GM12878 (cell line): ENCODE measurements at regions not wholly inside any gene's neighbourhood (a gene's known extent, or its start where the extent isn't known, plus 50 kb on each side); places are given as distances from the start of the nearest gene placed in this dataset.

ENCODE experiments used
- ATAC-seq: fragments of 200-7000 bp; cut with Tn5 transposase; 3 replicates; pipeline ENCODE4 v1.9.1; 2020; ENCODE audit warnings: mild to moderate bottlenecking, moderate library complexity
- BruUV-seq: library from RNA; stranded (reverse); fragments of 400-500 nt; replicated peaks from 2 replicates; lab custom pipeline; 2021; lab: Mats Ljungman, UMichigan
- CTCF ChIA-PET: fragments of 300-600 bp; sonication (Branson Sonifier 250); formaldehyde crosslinking; extraction: SDS; loops from one replicate; lab custom pipeline; 2021; ENCODE audit warnings: inconsistent platforms; lab: Yijun Ruan, JAX
- POLR2A ChIA-PET: fragments of 350-600 bp; formaldehyde crosslinking; extraction: SDS; loops from one replicate; lab custom pipeline; 2021; ENCODE audit warnings: inconsistent platforms; lab: Charles Lee
- RAD21 ChIA-PET: fragments of 300-600 bp; sonication (Branson Sonifier 250); formaldehyde crosslinking; loops from one replicate; lab custom pipeline; 2023; ENCODE audit warnings: antibody characterized with exemption; ENCODE audit not compliant: unreplicated experiment; lab: Charles Lee
- SMC1A ChIA-PET: fragments of 300-600 bp; sonication (Branson Sonifier 250); formaldehyde crosslinking; loops from one replicate; lab custom pipeline; 2023; ENCODE audit not compliant: unreplicated experiment, uncharacterized antibody; lab: Charles Lee
- DNase-seq: peaks from one replicate; pipeline ENCODE4 v3.0.0-alpha.2; 2011; ENCODE audit warnings: low read depth, low spot score
- FAIRE-seq: peaks from 3 replicates; lab custom pipeline; 2011; peaks lifted over from hg19 to GRCh38; lab: Jason Lieb, UNC
- H2AFZ ChIP-seq: 2 replicates; pipeline ENCODE4 v1.6.0; 2011; ENCODE audit warnings: low read depth, low read length, control low read depth; ENCODE audit not compliant: control insufficient read depth
- H3K27ac ChIP-seq: 2 replicates; pipeline ENCODE4 v1.5.1; 2011; ENCODE audit warnings: control low read depth; ENCODE audit not compliant: control insufficient read depth, insufficient read depth
- H3K27me3 ChIP-seq, 2 experiments: replicated peaks in 1 of 2; 2 replicates each; pipeline versions ENCODE4 v1.6.0 to v1.6.1; 2011; ENCODE audit warnings: low read length in 1 of 2; ENCODE audit not compliant: control insufficient read depth in 2 of 2, insufficient read depth in 2 of 2
- H3K36me3 ChIP-seq, 2 experiments: 2 replicates each; pipeline ENCODE4 v1.5.1; 2011; ENCODE audit warnings: low read length in 1 of 2; ENCODE audit not compliant: control insufficient read depth in 2 of 2, insufficient read depth in 2 of 2
- H3K4me1 ChIP-seq: 2 replicates; pipeline ENCODE4 v1.6.1; 2011; ENCODE audit warnings: mild to moderate bottlenecking, low read length, moderate library complexity, mixed read lengths; ENCODE audit not compliant: control insufficient read depth, insufficient read depth
- H3K4me2 ChIP-seq: 2 replicates; pipeline ENCODE4 v1.6.0; 2011; ENCODE audit warnings: control low read depth; ENCODE audit not compliant: control insufficient read depth, insufficient read depth
- H3K4me3 ChIP-seq: fragments of 200-600 bp; sonication (generic); 2 replicates; pipeline ENCODE4 v1.5.1; 2016
- H3K79me2 ChIP-seq: 2 replicates; pipeline ENCODE4 v1.6.0; 2011; ENCODE audit warnings: low read length; ENCODE audit not compliant: control insufficient read depth, insufficient read depth
- H3K9ac ChIP-seq: 2 replicates; pipeline ENCODE4 v1.8.0; 2011; ENCODE audit warnings: low read length, control low read depth, mixed read lengths; ENCODE audit not compliant: control insufficient read depth, insufficient read depth
- H3K9me3 ChIP-seq: replicated peaks from 3 replicates; pipeline ENCODE4 v1.5.1; 2011; ENCODE audit warnings: mild to moderate bottlenecking, low read length; ENCODE audit not compliant: control insufficient read depth, insufficient read depth
- H4K20me1 ChIP-seq: 2 replicates; pipeline ENCODE4 v1.6.0; 2011; ENCODE audit not compliant: control insufficient read depth, insufficient read depth
- CEBPB ChIP-seq, 2 experiments: fragments of 150-350 bp in 1 of 2; IDR thresholded peaks; 2 replicates each; pipeline ENCODE4 v1.6.1; 2012 to 2014; ENCODE audit warnings: low read depth in 2 of 2, low read length in 2 of 2, borderline replicate concordance in 1 of 2, inconsistent platforms in 1 of 2
- CHD2 ChIP-seq: IDR thresholded peaks from 2 replicates; pipeline ENCODE4 v1.6.1; 2011; ENCODE audit warnings: low read depth, low read length, improper control_type of control experiment, borderline replicate concordance
- EED ChIP-seq: sonication (generic); IDR thresholded peaks from 2 replicates; pipeline ENCODE4 v1.6.1; 2016; ENCODE audit warnings: antibody characterized with exemption, low read depth
- EZH2 ChIP-seq: IDR thresholded peaks from 2 replicates; pipeline ENCODE4 v1.6.1; 2012; ENCODE audit warnings: low read depth, mild to moderate bottlenecking, control low read depth, inconsistent platforms, low read length, borderline replicate concordance; ENCODE audit not compliant: control insufficient read depth
- GATAD2B ChIP-seq: fragments of 450-650 bp; conservative IDR thresholded peaks from 2 replicates; pipeline ENCODE4 v1.6.1; 2017; ENCODE audit warnings: low read depth, mild to moderate bottlenecking, moderate library complexity
- SRF ChIP-seq, 2 experiments: IDR thresholded peaks; 2 replicates each; pipeline ENCODE4 v1.6.1; 2011; ENCODE audit warnings: low read depth in 2 of 2, low read length in 2 of 2, mild to moderate bottlenecking in 1 of 2, moderate library complexity in 1 of 2
- WGBS: methylation state at CpG from one replicate; pipeline ENCODE4 v1.1.6; 2016; ENCODE audit warnings: low lambda C conversion rate; ENCODE audit not compliant: insufficient replicate concordance, insufficient coverage; ENCODE audit errors: missing lambda C conversion rate; 5-methylcytosine and 5-hydroxymethylcytosine counted together
- in situ Hi-C: fragments of 300-500 bp; cut with MboI; formaldehyde crosslinking; loops from 9 replicates; pipeline ENCODE4 v1.14.3; 2018; ENCODE audit warnings: mixed read lengths
- intact Hi-C: fragments of 100-400 bp; cut with micrococcal nuclease; formaldehyde crosslinking; loops from one replicate; pipeline ENCODE4 v1.14.2; 2022; ENCODE audit not compliant: unreplicated experiment
- TF ChIP-seq, protein P1 (sequence below): fragments of 450-650 bp; formaldehyde crosslinking; IDR thresholded peaks from 2 replicates; pipeline ENCODE4 v1.4.0; 2022; ENCODE audit warnings: mild to moderate bottlenecking, moderate library complexity
- TF ChIP-seq, protein P2 (sequence below): fragments of 450-650 bp; IDR thresholded peaks from 2 replicates; pipeline ENCODE4 v1.6.1; 2014; ENCODE audit warnings: mild to moderate bottlenecking

- TF ChIP-seq, protein P1, sequence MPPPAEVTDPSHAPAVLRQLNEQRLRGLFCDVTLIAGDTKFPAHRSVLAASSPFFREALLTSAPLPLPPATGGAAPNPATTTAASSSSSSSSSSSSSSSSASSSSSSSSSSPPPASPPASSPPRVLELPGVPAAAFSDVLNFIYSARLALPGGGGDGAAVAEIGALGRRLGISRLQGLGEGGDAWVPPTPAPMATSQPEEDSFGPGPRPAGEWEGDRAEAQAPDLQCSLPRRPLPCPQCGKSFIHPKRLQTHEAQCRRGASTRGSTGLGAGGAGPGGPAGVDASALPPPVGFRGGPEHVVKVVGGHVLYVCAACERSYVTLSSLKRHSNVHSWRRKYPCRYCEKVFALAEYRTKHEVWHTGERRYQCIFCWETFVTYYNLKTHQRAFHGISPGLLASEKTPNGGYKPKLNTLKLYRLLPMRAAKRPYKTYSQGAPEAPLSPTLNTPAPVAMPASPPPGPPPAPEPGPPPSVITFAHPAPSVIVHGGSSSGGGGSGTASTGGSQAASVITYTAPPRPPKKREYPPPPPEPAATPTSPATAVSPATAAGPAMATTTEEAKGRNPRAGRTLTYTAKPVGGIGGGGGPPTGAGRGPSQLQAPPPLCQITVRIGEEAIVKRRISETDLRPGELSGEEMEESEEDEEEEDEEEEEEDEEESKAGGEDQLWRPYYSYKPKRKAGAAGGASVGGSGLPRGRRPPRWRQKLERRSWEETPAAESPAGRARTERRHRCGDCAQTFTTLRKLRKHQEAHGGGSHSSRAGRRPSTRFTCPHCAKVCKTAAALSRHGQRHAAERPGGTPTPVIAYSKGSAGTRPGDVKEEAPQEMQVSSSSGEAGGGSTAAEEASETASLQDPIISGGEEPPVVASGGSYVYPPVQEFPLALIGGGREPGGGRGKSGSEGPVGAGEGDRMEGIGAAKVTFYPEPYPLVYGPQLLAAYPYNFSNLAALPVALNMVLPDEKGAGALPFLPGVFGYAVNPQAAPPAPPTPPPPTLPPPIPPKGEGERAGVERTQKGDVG (CRISPR knock-in tag) = no peak
- TF ChIP-seq, all 136 proteins: peak for 0
These were observed 390.8 kb downstream of the POM121L12 start (continued) for GRCh38 chr7:53426145-53426750.

GRCh38 chr7:53428045-53428444 lies 392.6 kb downstream of the POM121L12 start:
- H3K4me3 ChIP-seq = no peak overlapping the region
- 20% methylated on average over 5 of the region's 5 CpGs for WGBS
- POLR2A ChIA-PET = no interaction called here
- no peaks in the 10 kb centered on the region for H3K4me1 ChIP-seq
- no peaks in the 10 kb centered on the region for H3K9me3 ChIP-seq
- TF ChIP-seq EZH2 (no peak), SRF (IDR thresholded peaks at IDR 0.05; ENCODE audit: low read depth in 2 of 2, low read length in 2 of 2) (no peak), GATAD2B (no peak), EED (no peak), CHD2 (no peak), CEBPB (IDR thresholded peaks at IDR 0.05; ENCODE audit: borderline replicate concordance in 1 of 2, low read depth in 2 of 2, low read length in 2 of 2) (no peak)
- TF ChIP-seq, protein P2, sequence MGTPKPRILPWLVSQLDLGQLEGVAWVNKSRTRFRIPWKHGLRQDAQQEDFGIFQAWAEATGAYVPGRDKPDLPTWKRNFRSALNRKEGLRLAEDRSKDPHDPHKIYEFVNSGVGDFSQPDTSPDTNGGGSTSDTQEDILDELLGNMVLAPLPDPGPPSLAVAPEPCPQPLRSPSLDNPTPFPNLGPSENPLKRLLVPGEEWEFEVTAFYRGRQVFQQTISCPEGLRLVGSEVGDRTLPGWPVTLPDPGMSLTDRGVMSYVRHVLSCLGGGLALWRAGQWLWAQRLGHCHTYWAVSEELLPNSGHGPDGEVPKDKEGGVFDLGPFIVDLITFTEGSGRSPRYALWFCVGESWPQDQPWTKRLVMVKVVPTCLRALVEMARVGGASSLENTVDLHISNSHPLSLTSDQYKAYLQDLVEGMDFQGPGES = no peak
- RAD21 ChIA-PET = no interaction called here
- DNase-seq (no peak), FAIRE-seq (no peak), ATAC-seq (no peak)
- H3K4me2 ChIP-seq = no peak overlapping the region
- BruUV-seq = no TSS peak
- no peak overlapping the region for H3K27ac ChIP-seq
- SMC1A ChIA-PET = no interaction called here
- H3K27me3 ChIP-seq = no peaks in the 10 kb centered on the region
- H3K79me2 ChIP-seq = no peaks in the 10 kb centered on the region
- intact Hi-C loops = no loop called here
- no peak overlapping the region for H3K9ac ChIP-seq
- no peaks in the 10 kb centered on the region for H4K20me1 ChIP-seq
- H2AFZ ChIP-seq = no peak overlapping the region
- CTCF ChIA-PET = no interaction called here
- no peaks in the 10 kb centered on the region for H3K36me3 ChIP-seq
- in situ Hi-C loops = no loop called here
